ENCODE measurements at regions not wholly inside any gene's neighbourhood (a gene's known extent, or its start where the extent isn't known, plus 50 kb on each side); places are given as distances from the start of the nearest gene placed in this dataset.
"Not testable (repeated sequence)": the region's sequence is repeated elsewhere in the genome, so short reads cannot be mapped to it uniquely, and the experiment has no call there.

DNA sequence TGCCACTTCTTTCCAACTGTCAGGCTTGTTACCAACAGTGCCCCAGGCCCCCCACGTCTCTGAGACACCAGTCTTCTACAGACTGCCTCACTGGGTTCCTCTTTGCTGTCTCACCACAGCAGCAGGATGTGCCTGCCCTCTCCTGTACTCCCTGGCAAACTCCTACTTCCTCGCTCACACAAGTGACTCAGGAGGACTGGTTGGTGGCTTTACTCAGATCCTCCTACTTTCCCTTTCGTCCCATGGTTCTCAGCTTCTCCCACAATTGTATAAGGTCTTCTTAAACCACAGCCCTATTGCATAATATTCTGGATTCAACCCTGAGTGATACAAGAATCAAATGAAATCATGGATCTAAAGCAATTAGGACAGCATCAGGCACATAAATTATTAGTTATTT lies 246.6 kb upstream of the PROK2 start:
- DNase-seq: no peak
- no peaks in the 10 kb centered on the region for H3K36me3 ChIP-seq (replicated peaks in 1 of 2; ENCODE audit: control insufficient read depth in 1 of 2, insufficient read depth in 2 of 2, low read length in 1 of 2)
- no peak for TF ChIP-seq RAD21 (IDR thresholded peaks at IDR 0.05; ENCODE audit: low read length)
- TF ChIP-seq MEF2A (IDR thresholded peaks at IDR 0.05; ENCODE audit: borderline replicate concordance, low read depth): no peak
- TF ChIP-seq, protein P1, sequence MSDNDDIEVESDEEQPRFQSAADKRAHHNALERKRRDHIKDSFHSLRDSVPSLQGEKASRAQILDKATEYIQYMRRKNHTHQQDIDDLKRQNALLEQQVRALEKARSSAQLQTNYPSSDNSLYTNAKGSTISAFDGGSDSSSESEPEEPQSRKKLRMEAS (IDR thresholded peaks at IDR 0.05; ENCODE audit: low read depth): no peak
- no peak for TF ChIP-seq CHD2 (IDR thresholded peaks at IDR 0.05; ENCODE audit: low read length, partially characterized antibody)
- no peak for TF ChIP-seq MXI1 (IDR thresholded peaks at IDR 0.05; ENCODE audit: low read depth, low read length)
- TF ChIP-seq NRF1 (IDR thresholded peaks at IDR 0.05; ENCODE audit: low read depth, low read length): no peak
- no peak for TF ChIP-seq TEAD4 (IDR thresholded peaks at IDR 0.05; ENCODE audit: borderline replicate concordance, insufficient read depth)
- no peak for TF ChIP-seq EZH2phosphoT487 (IDR thresholded peaks at IDR 0.05; ENCODE audit: borderline replicate concordance, low read depth)
- TF ChIP-seq RFX5 (IDR thresholded peaks at IDR 0.05; ENCODE audit: low read length): no peak
- no peaks in the 10 kb centered on the region for H3K9me3 ChIP-seq
- no peak overlapping the region for H2AFZ ChIP-seq (ENCODE audit: low read depth)
- no peak overlapping the region for H3K4me3 ChIP-seq (ENCODE audit: low read depth in 2 of 2, low read length in 1 of 2)
- ChIA-PET CTCF (interaction anchor here (1.3 kb wide), 1 partner anchor 13 kb away, joined by 4 read pairs; no protein-coding TSS in a partner anchor), POLR2A (no interaction called here)
- no peak overlapping the region for H3K27ac ChIP-seq (ENCODE audit: low read depth in 2 of 2, low read length in 1 of 2)
- no peaks in the 10 kb centered on the region for H3K27me3 ChIP-seq (ENCODE audit: insufficient read depth)
- WGBS (ENCODE audit: low lambda C conversion rate): 26% methylated on average over 3 of the region's 3 CpGs
- H3K4me1 ChIP-seq (ENCODE audit: control insufficient read depth in 1 of 2, insufficient read depth in 2 of 2, low read depth in 1 of 2, low read length in 1 of 2): no peaks in the 10 kb centered on the region; a peak in 1 of 4 replicates
- H3F3A ChIP-seq (replicated peaks; ENCODE audit: insufficient read depth): no peaks in the 10 kb centered on the region
- no peaks in the 10 kb centered on the region for H4K20me1 ChIP-seq (ENCODE audit: insufficient read depth)
- H3K79me2 ChIP-seq (ENCODE audit: insufficient read depth): no peaks in the 10 kb centered on the region
- H3K4me2 ChIP-seq: no peak overlapping the region
- no peaks in the 10 kb centered on the region for H3K9me2 ChIP-seq
- H3K9ac ChIP-seq: no peak overlapping the region

DNA sequence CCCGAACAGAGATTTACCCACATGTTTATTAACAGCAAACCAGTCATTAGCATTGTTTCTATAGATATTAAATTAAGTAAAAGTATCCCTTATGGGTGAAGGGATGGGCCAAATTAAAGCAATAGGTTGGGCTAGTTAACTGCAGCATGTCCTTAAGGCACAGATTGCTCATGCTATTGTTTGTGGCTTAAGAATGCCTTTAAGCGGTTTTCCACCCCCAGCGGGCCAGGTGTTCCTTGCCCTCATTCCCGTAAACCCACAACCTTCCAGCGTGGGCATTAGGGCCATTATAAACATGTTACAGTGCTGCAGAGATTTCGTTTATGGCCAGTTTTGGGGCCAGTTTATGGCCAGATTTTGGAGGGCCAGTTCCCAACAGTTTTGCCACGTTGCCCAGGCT lies 245.3 kb upstream of the PROK2 start:
- H3K9ac ChIP-seq; POLR2A ChIA-PET; H3K79me2 ChIP-seq (ENCODE audit: insufficient read depth); H3K36me3 ChIP-seq (replicated peaks in 1 of 2; ENCODE audit: control insufficient read depth in 1 of 2, insufficient read depth in 2 of 2, low read length in 1 of 2); H3K9me2 ChIP-seq; DNase-seq; H4K20me1 ChIP-seq (ENCODE audit: insufficient read depth); H3K4me3 ChIP-seq (ENCODE audit: low read depth in 2 of 2, low read length in 1 of 2); H3K27ac ChIP-seq (ENCODE audit: low read depth in 2 of 2, low read length in 1 of 2); H3K9me3 ChIP-seq; H3K4me1 ChIP-seq (ENCODE audit: control insufficient read depth in 1 of 2, insufficient read depth in 2 of 2, low read depth in 1 of 2, low read length in 1 of 2); H3K4me2 ChIP-seq; H2AFZ ChIP-seq (ENCODE audit: low read depth); H3K27me3 ChIP-seq (ENCODE audit: insufficient read depth); H3F3A ChIP-seq (replicated peaks; ENCODE audit: insufficient read depth): not testable (repeated sequence)
- CTCF ChIA-PET: interaction anchor here (1.2 kb wide), 1 partner anchor 74 kb away, joined by 3 read pairs; no protein-coding TSS in a partner anchor
- 58% methylated on average over 5 of the region's 7 CpGs for WGBS (ENCODE audit: low lambda C conversion rate)

DNA sequence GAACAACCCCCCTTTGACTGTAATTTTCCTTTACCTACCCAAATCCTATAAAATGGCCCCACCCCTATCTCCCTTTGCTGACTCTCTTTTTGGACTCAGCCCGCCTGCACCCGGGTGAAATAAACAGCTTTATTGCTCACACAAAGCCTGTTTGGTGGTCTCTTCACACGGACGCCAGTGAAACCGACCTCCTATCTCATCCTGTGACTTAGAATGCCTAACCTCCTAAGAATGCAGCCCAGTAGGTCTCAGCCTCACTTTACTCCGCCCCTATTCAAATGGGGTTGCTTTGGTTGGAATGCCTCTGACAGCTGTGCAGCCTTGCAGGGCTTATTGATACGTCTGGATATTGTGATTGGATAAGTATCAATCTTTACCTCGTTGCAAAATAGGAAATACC lies 243.8 kb upstream of the PROK2 start:
- H3K4me1 ChIP-seq (ENCODE audit: control insufficient read depth in 1 of 2, insufficient read depth in 2 of 2, low read depth in 1 of 2, low read length in 1 of 2); DNase-seq; H3K9ac ChIP-seq: not testable (repeated sequence)

DNA sequence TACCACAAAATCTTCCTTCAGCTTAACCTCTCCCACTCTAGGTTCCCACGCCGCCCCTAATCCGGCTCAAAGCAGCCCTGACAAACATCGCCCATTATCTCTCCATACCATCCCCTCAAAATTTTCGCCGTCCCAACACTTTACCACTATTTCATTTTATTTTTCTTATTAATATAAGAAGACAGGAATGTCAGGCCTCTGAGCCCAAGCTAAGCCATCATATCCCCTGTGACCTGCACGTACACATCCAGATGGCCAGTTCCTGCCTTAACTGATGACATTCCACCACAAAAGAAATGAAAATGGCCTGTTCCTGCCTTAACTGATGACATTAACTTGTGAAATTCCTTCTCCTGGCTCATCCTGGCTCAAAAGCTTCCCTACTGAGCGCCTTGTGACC lies 243.4 kb upstream of the PROK2 start:
- H3K9ac ChIP-seq; H3K27me3 ChIP-seq (ENCODE audit: insufficient read depth); H3K79me2 ChIP-seq (ENCODE audit: insufficient read depth); POLR2A ChIA-PET; H3K4me2 ChIP-seq; H2AFZ ChIP-seq (ENCODE audit: low read depth); H3K4me3 ChIP-seq (ENCODE audit: low read depth in 2 of 2, low read length in 1 of 2); H3K4me1 ChIP-seq (ENCODE audit: control insufficient read depth in 1 of 2, insufficient read depth in 2 of 2, low read depth in 1 of 2, low read length in 1 of 2); H4K20me1 ChIP-seq (ENCODE audit: insufficient read depth); H3K27ac ChIP-seq (ENCODE audit: low read depth in 2 of 2, low read length in 1 of 2); H3K9me3 ChIP-seq; H3K9me2 ChIP-seq; DNase-seq; H3K36me3 ChIP-seq (replicated peaks in 1 of 2; ENCODE audit: control insufficient read depth in 1 of 2, insufficient read depth in 2 of 2, low read length in 1 of 2); H3F3A ChIP-seq (replicated peaks; ENCODE audit: insufficient read depth): not testable (repeated sequence)
- CTCF ChIA-PET: interaction anchor here (1.2 kb wide), 1 partner anchor 12 kb away, joined by 4 read pairs; no protein-coding TSS in a partner anchor
- WGBS (ENCODE audit: low lambda C conversion rate): 77% methylated on average over 8 of the region's 8 CpGs

More for the DNA sequence above, 243.8 kb upstream of the PROK2 start:
- POLR2A ChIA-PET; H3K9me3 ChIP-seq; H3K4me3 ChIP-seq (ENCODE audit: low read depth in 2 of 2, low read length in 1 of 2); H3K4me2 ChIP-seq; H3K27me3 ChIP-seq (ENCODE audit: insufficient read depth); H2AFZ ChIP-seq (ENCODE audit: low read depth); H3K9me2 ChIP-seq; H4K20me1 ChIP-seq (ENCODE audit: insufficient read depth); H3K79me2 ChIP-seq (ENCODE audit: insufficient read depth); H3K27ac ChIP-seq (ENCODE audit: low read depth in 2 of 2, low read length in 1 of 2); H3K36me3 ChIP-seq (replicated peaks in 1 of 2; ENCODE audit: control insufficient read depth in 1 of 2, insufficient read depth in 2 of 2, low read length in 1 of 2); H3F3A ChIP-seq (replicated peaks; ENCODE audit: insufficient read depth): not testable (repeated sequence)
- CTCF ChIA-PET: interaction anchor here (1.2 kb wide), 1 partner anchor 11 kb away, joined by 4 read pairs; no protein-coding TSS in a partner anchor
- 68% methylated on average over 8 of the region's 8 CpGs for WGBS (ENCODE audit: low lambda C conversion rate)

DNA sequence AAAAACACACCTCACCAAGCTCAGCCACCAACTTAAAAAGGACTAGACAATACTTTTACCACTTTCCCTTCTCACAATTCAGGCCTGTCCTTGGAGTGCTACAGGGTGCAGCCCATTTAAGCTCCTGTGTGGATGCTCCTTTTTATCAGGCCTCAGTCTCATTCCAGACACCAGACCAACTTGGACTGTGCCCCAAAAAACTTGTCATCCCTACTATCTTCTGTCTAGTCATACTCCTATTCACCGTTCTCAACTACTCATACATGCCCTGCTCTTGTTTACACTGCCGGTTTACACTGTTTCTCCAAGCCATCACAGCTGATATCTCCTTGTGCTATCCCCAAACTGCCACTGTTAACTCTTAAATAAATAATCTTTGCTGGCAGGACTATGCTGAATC lies 242.8 kb upstream of the PROK2 start:
- WGBS (ENCODE audit: low lambda C conversion rate): 81% methylated on average over 2 of the region's 2 CpGs
- H3K27ac ChIP-seq (ENCODE audit: low read depth in 2 of 2, low read length in 1 of 2); H3K4me2 ChIP-seq; H3K9me3 ChIP-seq; H3K36me3 ChIP-seq (replicated peaks in 1 of 2; ENCODE audit: control insufficient read depth in 1 of 2, insufficient read depth in 2 of 2, low read length in 1 of 2); H3F3A ChIP-seq (replicated peaks; ENCODE audit: insufficient read depth); H3K9ac ChIP-seq; H3K4me1 ChIP-seq (ENCODE audit: control insufficient read depth in 1 of 2, insufficient read depth in 2 of 2, low read depth in 1 of 2, low read length in 1 of 2); POLR2A ChIA-PET; H3K4me3 ChIP-seq (ENCODE audit: low read depth in 2 of 2, low read length in 1 of 2); CTCF ChIA-PET; DNase-seq; H3K9me2 ChIP-seq; H4K20me1 ChIP-seq (ENCODE audit: insufficient read depth); H3K27me3 ChIP-seq (ENCODE audit: insufficient read depth); H2AFZ ChIP-seq (ENCODE audit: low read depth); H3K79me2 ChIP-seq (ENCODE audit: insufficient read depth): not testable (repeated sequence)
